Body of pancreas (tissue), 4 donors: ENCODE measurements at regions not wholly inside any gene's neighbourhood (a gene's known extent, or its start where the extent isn't known, plus 50 kb on each side); places are given as distances from the start of the nearest gene placed in this dataset.
"Not testable (repeated sequence)": the region's sequence is repeated elsewhere in the genome, so short reads cannot be mapped to it uniquely, and the experiment has no call there.

Experiments
- CTCF ChIP-seq, 7 experiments: fragments of 450-650 bp in 4 of 7; fragments of 200-600 bp in 3 of 7; sonication (generic) in 3 of 7; IDR thresholded peaks; one replicate each; pipeline ENCODE4 v1.5.1; 2016 to 2019; ENCODE audit warnings: antibody characterized with exemption in 7 of 7
- POLR2A ChIP-seq, 3 donors: fragments of 450-650 bp; IDR thresholded peaks; one replicate each; pipeline ENCODE4 v1.6.1; 2016; ENCODE audit warnings: antibody characterized with exemption in 3 of 3, mild to moderate bottlenecking in 2 of 3

GRCh38 chr9:90213045-90213444 lies 429.6 kb downstream of the DIRAS2 start:
- TF ChIP-seq POLR2A, CTCF (IDR thresholded peaks at IDR 0.05): not testable (repeated sequence)
